Endothelial cell of umbilical vein (primary cell): ENCODE measurements at regions not wholly inside any gene's neighbourhood (a gene's known extent, or its start where the extent isn't known, plus 50 kb on each side); places are given as distances from the start of the nearest gene placed in this dataset.
"Not testable (repeated sequence)": the region's sequence is repeated elsewhere in the genome, so short reads cannot be mapped to it uniquely, and the experiment has no call there.

Experiments
- BruUV-seq: library from RNA; stranded (reverse); fragments of 400-500 nt; replicated peaks from 2 replicates; lab custom pipeline; 2021; lab: Mats Ljungman, UMichigan
- CTCF ChIA-PET: fragments of 300-600, 350-600 bp; sonication (Branson Sonifier 250); formaldehyde crosslinking; loops from one replicate; lab custom pipeline; 2021; ENCODE audit warnings: antibody characterized with exemption, inconsistent platforms; lab: Charles Lee
- POLR2A ChIA-PET: fragments of 300-600, 350-600 bp; sonication (Branson Sonifier 250); formaldehyde crosslinking; loops from one replicate; lab custom pipeline; 2021; ENCODE audit warnings: antibody characterized with exemption, inconsistent platforms; lab: Charles Lee
- DNase-seq: peaks from one replicate; pipeline ENCODE4 v3.0.0-alpha.2; 2011; ENCODE audit warnings: low read depth, low spot score
- FAIRE-seq: peaks from 2 replicates; lab custom pipeline; 2011; peaks lifted over from hg19 to GRCh38; lab: Jason Lieb, UNC
- H2AFZ ChIP-seq: 2 replicates; pipeline ENCODE4 v1.6.0; 2012; ENCODE audit warnings: low read depth, low read length, control low read depth, inconsistent platforms
- H3K27ac ChIP-seq: 2 replicates; pipeline ENCODE4 v1.5.1; 2011; ENCODE audit warnings: low read depth, mild to moderate bottlenecking, control low read depth, low read length, moderate library complexity; ENCODE audit not compliant: insufficient read depth
- H3K27me3 ChIP-seq, 2 experiments: 2 replicates each; pipeline versions ENCODE4 v1.6.0 to v1.6.1; 2011; ENCODE audit warnings: low read length in 2 of 2, mixed read lengths in 1 of 2; ENCODE audit not compliant: control insufficient read depth in 2 of 2, insufficient read depth in 2 of 2
- H3K36me3 ChIP-seq, 2 experiments: 2 replicates in 1 of 2; 3 replicates in 1 of 2; pipeline ENCODE4 v1.5.1; 2011; ENCODE audit warnings: low read length in 2 of 2, mild to moderate bottlenecking in 1 of 2, moderate library complexity in 1 of 2; ENCODE audit not compliant: control insufficient read depth in 2 of 2, insufficient read depth in 2 of 2; ENCODE audit errors: extremely low read depth in 1 of 2
- H3K4me1 ChIP-seq: 3 replicates; pipeline ENCODE4 v1.5.1; 2011; ENCODE audit warnings: mild to moderate bottlenecking, low read length; ENCODE audit not compliant: control insufficient read depth, insufficient read depth; ENCODE audit errors: extremely low read depth
- H3K4me2 ChIP-seq: 2 replicates; pipeline ENCODE4 v1.6.1; 2011; ENCODE audit warnings: low read length, control low read depth, mixed read lengths; ENCODE audit not compliant: insufficient read depth
- H3K4me3 ChIP-seq, 3 experiments: fragments of 200-600 bp in 1 of 3; sonication (generic), shearing (Covaris generic) in 1 of 3; replicated peaks in 1 of 3; 2 replicates each; pipeline ENCODE4 v1.5.1; 2011 to 2016; ENCODE audit warnings: control low read depth in 3 of 3, low read length in 3 of 3, mild to moderate bottlenecking in 2 of 3, inconsistent platforms in 1 of 3, low read depth in 1 of 3, moderate library complexity in 1 of 3; ENCODE audit not compliant: insufficient read depth in 1 of 3
- H3K79me2 ChIP-seq: 2 replicates; pipeline ENCODE4 v1.6.0; 2012; ENCODE audit warnings: low read length, inconsistent platforms; ENCODE audit not compliant: control insufficient read depth, insufficient read depth
- H3K9ac ChIP-seq: replicated peaks from 2 replicates; pipeline ENCODE3; 2011; ENCODE audit warnings: low read length, control low read depth; ENCODE audit not compliant: insufficient read depth; ENCODE audit errors: extremely low read depth
- H3K9me1 ChIP-seq: replicated peaks from 3 replicates; pipeline ENCODE4 v1.6.0; 2011; ENCODE audit warnings: mild to moderate bottlenecking, low read length; ENCODE audit not compliant: control insufficient read depth, insufficient read depth; ENCODE audit errors: extremely low read depth
- H3K9me3 ChIP-seq: replicated peaks from 2 replicates; pipeline ENCODE4 v1.5.1; 2012; ENCODE audit warnings: low read length, inconsistent platforms; ENCODE audit not compliant: control insufficient read depth, insufficient read depth
- H4K20me1 ChIP-seq: replicated peaks from 2 replicates; pipeline ENCODE3; 2011; ENCODE audit warnings: mild to moderate bottlenecking, low read length; ENCODE audit not compliant: control insufficient read depth, insufficient read depth; ENCODE audit errors: extremely low read depth
- dilution Hi-C: fragments of 300-500 bp; cut with MboI; formaldehyde crosslinking; loops from one replicate; pipeline ENCODE4 v1.15.0; 2019; ENCODE audit warnings: low sequenced_read_pairs; ENCODE audit not compliant: extremely low pct_ligation_motif_present
- intact Hi-C: fragments of 100-400 bp; cut with micrococcal nuclease; formaldehyde crosslinking; loops from one replicate; pipeline ENCODE4 v1.10.0; 2022

DNA sequence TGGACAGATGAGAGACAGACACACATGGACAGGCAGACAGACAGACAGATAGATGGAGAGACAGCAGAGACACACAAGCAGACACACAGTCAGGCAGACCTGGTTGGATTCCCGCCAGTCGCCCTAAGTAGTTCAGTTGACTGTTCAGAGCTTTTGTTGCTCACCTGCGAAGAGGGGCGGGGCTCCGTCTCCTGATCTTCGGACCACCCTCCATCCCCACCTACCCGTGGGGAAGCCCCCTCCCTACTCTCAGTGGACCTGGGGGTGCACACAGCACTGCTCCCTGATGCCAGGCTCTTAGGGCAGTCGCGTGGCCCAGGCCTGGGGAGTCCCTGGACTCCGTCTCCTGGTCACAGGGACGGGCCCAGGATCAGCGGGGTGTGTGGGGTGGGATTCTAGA, 341.0 kb downstream of the ADGRD1 start:
- H3K27ac ChIP-seq, H3K9me3 ChIP-seq, H3K4me1 ChIP-seq, H3K27me3 ChIP-seq, DNase-seq, dilution Hi-C loops, H3K9me1 ChIP-seq, H3K4me2 ChIP-seq, H3K79me2 ChIP-seq, BruUV-seq, H3K4me3 ChIP-seq, H2AFZ ChIP-seq, FAIRE-seq, CTCF ChIA-PET, POLR2A ChIA-PET, H3K9ac ChIP-seq, H4K20me1 ChIP-seq, H3K36me3 ChIP-seq: not testable (repeated sequence)
- intact Hi-C loops: loop anchor here (10.0 kb wide), 1 partner anchor 370 kb away; no protein-coding TSS in a partner anchor

- H3K9me3 ChIP-seq, H3K27ac ChIP-seq, H3K4me2 ChIP-seq, BruUV-seq, FAIRE-seq, H3K4me1 ChIP-seq, H3K79me2 ChIP-seq, H3K4me3 ChIP-seq, H3K36me3 ChIP-seq, dilution Hi-C loops, POLR2A ChIA-PET, DNase-seq, CTCF ChIA-PET, H3K9me1 ChIP-seq, H2AFZ ChIP-seq, H3K27me3 ChIP-seq, H3K9ac ChIP-seq, H4K20me1 ChIP-seq: not testable (repeated sequence)
- intact Hi-C loops: loop anchor here (10.0 kb wide), 1 partner anchor 370 kb away; no protein-coding TSS in a partner anchor
Measured at GRCh38 chr12:131295117-131295516, 341.4 kb downstream of the ADGRD1 start.

DNA sequence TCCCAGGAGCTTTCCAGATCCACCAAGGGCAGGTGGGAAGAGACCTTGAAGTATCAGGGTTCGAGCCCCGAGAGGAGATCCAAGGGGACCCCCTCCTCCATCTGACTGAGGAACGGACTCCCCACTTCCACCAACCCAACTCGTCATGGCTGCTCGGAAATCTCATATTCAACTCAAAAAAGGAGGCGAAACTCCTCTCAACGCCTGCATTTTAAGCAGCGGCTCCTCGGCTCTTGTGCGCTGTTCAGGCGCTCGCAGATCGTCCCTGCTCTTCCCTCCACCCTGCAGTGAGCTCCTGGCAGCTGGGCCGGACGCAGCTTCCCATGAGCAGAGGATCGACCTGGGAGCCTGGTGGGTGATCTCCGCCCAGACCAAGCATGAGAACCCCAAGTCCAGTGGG, 341.9 kb downstream of the ADGRD1 start:
- H2AFZ ChIP-seq, H3K4me2 ChIP-seq, DNase-seq, FAIRE-seq, CTCF ChIA-PET, POLR2A ChIA-PET, H3K27me3 ChIP-seq, H3K9ac ChIP-seq, H3K4me1 ChIP-seq, H4K20me1 ChIP-seq, H3K9me1 ChIP-seq, H3K9me3 ChIP-seq, H3K36me3 ChIP-seq, H3K27ac ChIP-seq, BruUV-seq, dilution Hi-C loops, H3K4me3 ChIP-seq, H3K79me2 ChIP-seq: not testable (repeated sequence)
- intact Hi-C loops: loop anchor here (10.0 kb wide), 1 partner anchor 369 kb away; no protein-coding TSS in a partner anchor

- dilution Hi-C loops, H3K79me2 ChIP-seq, POLR2A ChIA-PET, H3K4me1 ChIP-seq, H3K36me3 ChIP-seq, H2AFZ ChIP-seq, BruUV-seq, DNase-seq, H3K27ac ChIP-seq, H3K27me3 ChIP-seq, CTCF ChIA-PET, H3K9me3 ChIP-seq, H3K4me2 ChIP-seq, H3K9me1 ChIP-seq, H3K4me3 ChIP-seq, FAIRE-seq, H3K9ac ChIP-seq, H4K20me1 ChIP-seq: not testable (repeated sequence)
- intact Hi-C loops: loop anchor here (10.0 kb wide), 1 partner anchor 369 kb away; no protein-coding TSS in a partner anchor
Measured at GRCh38 chr12:131296136-131296535, 342.4 kb downstream of the ADGRD1 start.
